ENCODE measurements at regions not wholly inside any gene's neighbourhood (a gene's known extent, or its start where the extent isn't known, plus 50 kb on each side); places are given as distances from the start of the nearest gene placed in this dataset.

DNA sequence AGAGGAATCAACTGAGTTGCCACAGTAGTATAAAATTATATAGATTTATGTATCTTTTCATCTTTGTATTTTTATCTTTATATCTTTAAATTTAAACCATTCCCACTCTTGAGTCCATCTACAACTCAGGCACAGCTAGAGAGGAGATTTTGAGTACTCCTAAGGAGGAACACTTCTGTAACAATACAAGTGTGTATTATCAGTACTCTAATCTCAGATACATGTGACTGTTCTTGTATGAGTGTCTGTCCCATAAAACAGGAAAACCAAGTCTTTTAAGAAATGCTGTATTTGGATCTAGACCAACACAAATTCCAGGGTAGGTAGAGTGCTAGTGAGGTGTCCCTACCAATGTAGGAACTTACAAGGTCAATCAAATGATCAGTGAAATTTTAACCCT is 1428.0 kb upstream of the LRRTM3 start:
- TF ChIP-seq CTCF (IDR thresholded peaks at IDR 0.05): no peak
- TF ChIP-seq EZH2 (IDR thresholded peaks at IDR 0.05): no peak

Data from neural progenitor cell (in vitro differentiated cells).